ENCODE measurements at regions not wholly inside any gene's neighbourhood (a gene's known extent, or its start where the extent isn't known, plus 50 kb on each side); places are given as distances from the start of the nearest gene placed in this dataset.

- no peak for ATAC-seq
- POLR2A ChIA-PET, result no interaction called here
- no peak overlapping the region for H3K4me3 Mint-ChIP-seq
- no peaks in the 10 kb centered on the region for H3K4me1 Mint-ChIP-seq
- peaks cover 21% of the 10 kb centered on the region for H3K36me3 Mint-ChIP-seq
- H3K27me3 Mint-ChIP-seq (ENCODE audit: low read depth), result peaks cover 5% of the 10 kb centered on the region; the same call in 1 of the 2 replicates
- CTCF ChIA-PET, result no interaction called here
- no peak for DNase-seq (ENCODE audit: low spot score)
- H3K9me3 Mint-ChIP-seq, result peaks cover 37% of the 10 kb centered on the region
- H3K27ac Mint-ChIP-seq, result no peak overlapping the region
- TF ChIP-seq ATF1 (CRISPR knock-in tag; IDR thresholded peaks at IDR 0.05) (no peak), TCF7 (CRISPR knock-in tag; IDR thresholded peaks at IDR 0.05; ENCODE audit: low read depth) (no peak), PREB (CRISPR knock-in tag; IDR thresholded peaks at IDR 0.05; ENCODE audit: borderline replicate concordance) (no peak), CTCF (IDR thresholded peaks at IDR 0.05) (no peak)
These were observed 182.0 kb upstream of the SMIM23 start for GRCh38 chr5:171603591-171603990.

- TF ChIP-seq ZBTB21 (CRISPR knock-in tag; IDR thresholded peaks at IDR 0.05; ENCODE audit: borderline replicate concordance), result no peak
- Mint-ChIP-seq H3K9me3 (peaks cover 41% of the 10 kb centered on the region), H3K27me3 (ENCODE audit: low read depth) (peaks cover 5% of the 10 kb centered on the region; the same call in 1 of the 2 replicates), H3K4me1 (no peaks in the 10 kb centered on the region), H3K27ac (no peak overlapping the region), H3K4me3 (no peak overlapping the region), H3K36me3 (peaks cover 21% of the 10 kb centered on the region)
- ChIA-PET CTCF (no interaction called here), POLR2A (no interaction called here)
- DNase-seq (ENCODE audit: low spot score), result no peak
- no peak for ATAC-seq
These were observed 181.4 kb upstream of the SMIM23 start for GRCh38 chr5:171604195-171604594.

GRCh38 chr5:171606414-171607024 lies 179.1 kb upstream of the SMIM23 start:
- H3K36me3 Mint-ChIP-seq, result peaks cover 21% of the 10 kb centered on the region
- 0 out of 2 replicates have a peak, but pooled peaks cover 3% of the 10 kb centered on the region for H3K4me1 Mint-ChIP-seq
- H3K27me3 Mint-ChIP-seq (ENCODE audit: low read depth), result peaks cover 5% of the 10 kb centered on the region; the same call in 1 of the 2 replicates
- ChIA-PET CTCF (interaction anchor here (0.5 to 1.6 kb wide), 14 partner anchors 9 to 411 kb away, joined by 3 to 9 read pairs (median 4); no protein-coding TSS in a partner anchor), POLR2A (no interaction called here)
- H3K4me3 Mint-ChIP-seq, result no peak overlapping the region
- DNase-seq (ENCODE audit: low spot score), result no peak
- no peak overlapping the region for H3K27ac Mint-ChIP-seq
- H3K9me3 Mint-ChIP-seq, result peaks cover 47% of the 10 kb centered on the region
- TF ChIP-seq CTCF (IDR thresholded peaks at IDR 0.05) (peak; percentile 45), ZSCAN18 (CRISPR knock-in tag; IDR thresholded peaks at IDR 0.05) (no peak)
- no peak for ATAC-seq

GRCh38 chr5:171607863-171608262 lies 177.8 kb upstream of the SMIM23 start:
- H3K4me1 Mint-ChIP-seq, result 0 out of 2 replicates have a peak, but pooled peaks cover 3% of the 10 kb centered on the region
- H3K36me3 Mint-ChIP-seq, result peaks cover 21% of the 10 kb centered on the region
- H3K27me3 Mint-ChIP-seq (ENCODE audit: low read depth), result peaks cover 13% of the 10 kb centered on the region
- DNase-seq (ENCODE audit: low spot score) (no peak), ATAC-seq (no peak)
- ChIA-PET CTCF (no interaction called here), POLR2A (no interaction called here)
- H3K4me3 Mint-ChIP-seq, result no peak overlapping the region
- H3K27ac Mint-ChIP-seq, result no peak overlapping the region
- peaks cover 47% of the 10 kb centered on the region for H3K9me3 Mint-ChIP-seq
- TF ChIP-seq ZBTB43 (CRISPR knock-in tag; IDR thresholded peaks at IDR 0.05) (no peak), JUN (CRISPR knock-in tag; IDR thresholded peaks at IDR 0.05) (no peak), ZNF138 (CRISPR knock-in tag; conservative IDR thresholded peaks at IDR 0.05) (no peak), ATF2 (CRISPR knock-in tag; IDR thresholded peaks at IDR 0.05; ENCODE audit: borderline replicate concordance, low read depth) (no peak), ZNF671 (CRISPR knock-in tag; IDR thresholded peaks at IDR 0.05) (no peak), RELA (CRISPR knock-in tag; IDR thresholded peaks at IDR 0.05; ENCODE audit: borderline replicate concordance) (no peak), E2F4 (CRISPR knock-in tag; IDR thresholded peaks at IDR 0.05; ENCODE audit: borderline replicate concordance, low read depth) (no peak), ZNF512 (CRISPR knock-in tag; IDR thresholded peaks at IDR 0.05; ENCODE audit: borderline replicate concordance) (no peak)

Data from WTC11 (cell line).